CD4-positive, alpha-beta T cell treated with Interferon gamma for 1 hour (primary cell): ENCODE measurements at regions not wholly inside any gene's neighbourhood (a gene's known extent, or its start where the extent isn't known, plus 50 kb on each side); places are given as distances from the start of the nearest gene placed in this dataset.
"Not testable (repeated sequence)": the region's sequence is repeated elsewhere in the genome, so short reads cannot be mapped to it uniquely, and the experiment has no call there.

Source experiments
- DNase-seq: peaks from one replicate; pipeline ENCODE4 v3.0.0-alpha.2; 2020

- DNase-seq, result no peak
Measured at GRCh38 chr15:79609506-79609905, 177.4 kb downstream of the MINAR1 start.

DNA sequence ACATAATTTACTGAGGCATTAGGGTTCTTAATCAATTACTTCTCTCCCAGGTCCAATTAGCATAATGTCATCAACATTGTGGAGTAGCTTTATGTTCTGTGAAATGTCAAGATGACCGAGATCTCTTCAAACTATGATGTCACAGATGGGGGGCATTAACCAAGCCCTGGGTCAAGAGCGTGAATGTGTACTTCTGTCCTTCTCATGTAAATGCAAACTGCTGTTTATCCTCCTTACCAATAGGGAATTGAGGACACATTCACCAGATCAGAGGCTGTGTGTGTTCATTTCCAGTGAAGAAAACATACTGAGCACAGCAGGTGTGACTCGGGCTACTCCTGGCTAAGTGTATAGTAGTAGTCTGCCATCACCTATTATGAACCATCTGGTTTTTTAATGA, 177.9 kb downstream of the MINAR1 start:
- DNase-seq, result no peak

DNA sequence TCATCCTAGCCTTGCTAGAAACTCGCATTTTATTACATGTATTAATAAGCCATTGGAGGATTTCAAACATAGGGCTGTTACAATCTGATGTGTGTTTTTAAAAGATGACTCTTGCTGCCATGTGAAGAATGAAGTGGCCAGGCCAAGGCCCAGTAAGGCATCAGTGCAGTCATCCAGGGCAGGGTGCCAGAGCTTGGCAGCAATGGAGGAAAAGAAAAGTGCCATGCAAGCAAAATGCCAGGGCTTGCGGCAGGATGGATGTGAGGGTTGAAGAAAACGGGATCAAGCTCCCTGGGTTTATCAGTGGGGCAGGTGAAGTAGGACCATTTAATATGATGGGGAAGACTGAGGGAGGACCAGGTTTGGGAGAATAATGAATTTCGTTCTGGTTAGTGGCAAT, 183.6 kb downstream of the MINAR1 start:
- DNase-seq, result no peak

DNA sequence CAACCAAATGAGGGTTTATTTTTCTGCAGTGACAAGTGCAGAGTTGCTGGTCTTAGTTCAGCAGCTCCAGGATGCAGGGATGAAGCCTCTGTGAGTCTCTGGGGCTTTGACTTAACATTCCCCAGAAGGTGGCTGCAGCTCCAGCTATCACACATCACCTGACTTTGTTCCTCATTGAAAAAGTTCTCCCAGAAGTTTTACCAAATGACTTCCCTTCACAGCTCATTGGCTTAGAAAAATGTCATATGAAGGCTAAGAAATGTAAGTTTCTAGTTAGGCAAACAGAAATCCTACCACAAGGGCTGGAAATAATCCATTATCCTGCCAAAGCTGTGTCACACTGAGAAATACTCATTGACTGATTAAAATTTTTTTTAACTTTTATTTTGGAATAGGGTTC, 184.9 kb downstream of the MINAR1 start:
- no peak for DNase-seq

GRCh38 chr15:79620112-79620857, 188.1 kb downstream of the MINAR1 start:
- no peak for DNase-seq

- DNase-seq, result not testable (repeated sequence)
Measured at GRCh38 chr15:79621805-79622204, 189.7 kb downstream of the MINAR1 start.

DNA sequence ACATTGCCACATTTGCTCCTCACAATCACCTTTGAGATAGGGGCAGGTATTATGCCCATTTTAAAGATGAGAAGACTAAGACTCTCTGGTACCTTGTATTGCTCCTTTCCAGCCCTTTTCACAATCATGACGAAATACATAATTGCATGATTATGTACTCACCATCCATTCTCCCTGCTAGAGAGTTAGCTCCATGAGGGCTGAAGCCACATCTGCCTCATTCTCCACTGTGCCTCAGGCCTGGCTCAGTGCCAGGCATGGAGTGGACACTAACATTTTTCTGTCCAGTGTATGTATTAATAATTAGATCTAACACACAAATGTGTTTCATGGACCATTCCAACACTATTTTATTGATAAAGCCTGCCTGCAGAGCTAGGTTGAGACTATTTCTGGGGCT, 191.4 kb downstream of the MINAR1 start:
- DNase-seq, result no peak

GRCh38 chr15:79629687-79630086, 197.6 kb downstream of the MINAR1 start:
- DNase-seq, result no peak

- DNase-seq, result no peak
Measured at GRCh38 chr15:79632457-79632856, 200.3 kb downstream of the MINAR1 start.

- no peak for DNase-seq
Measured at GRCh38 chr15:79635149-79635771, 203.1 kb downstream of the MINAR1 start.

DNA sequence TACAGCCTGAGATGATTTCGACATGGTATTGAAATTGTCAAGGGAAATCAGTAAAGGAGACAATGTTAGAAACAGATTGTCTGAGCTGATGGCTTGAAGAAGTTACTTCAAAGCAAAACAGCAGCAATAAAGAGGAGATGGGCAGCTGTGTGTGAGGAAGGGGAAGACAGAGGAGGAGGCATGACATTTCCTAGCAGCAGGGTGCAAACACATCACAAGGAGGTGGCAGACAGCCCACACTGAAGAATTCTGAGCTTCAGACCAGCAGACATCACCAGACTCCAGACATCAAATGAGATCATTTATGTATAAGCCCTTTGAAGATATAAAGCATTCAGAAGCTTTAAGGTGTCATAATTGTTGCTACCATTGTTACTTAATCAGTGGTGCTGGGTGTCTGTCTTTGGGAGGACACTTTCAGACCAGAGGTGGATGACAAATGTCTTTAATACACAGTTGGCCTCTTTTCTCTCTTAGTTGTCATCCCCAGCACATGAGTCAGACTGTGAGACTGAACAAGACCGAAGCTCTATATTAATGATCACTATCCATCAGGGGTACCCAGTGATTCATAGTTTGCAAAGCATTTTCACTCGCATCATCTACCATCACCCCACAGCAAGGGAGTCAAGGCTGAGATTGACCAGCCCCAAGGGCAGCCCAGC, 203.9 kb downstream of the MINAR1 start:
- DNase-seq, result no peak

DNA sequence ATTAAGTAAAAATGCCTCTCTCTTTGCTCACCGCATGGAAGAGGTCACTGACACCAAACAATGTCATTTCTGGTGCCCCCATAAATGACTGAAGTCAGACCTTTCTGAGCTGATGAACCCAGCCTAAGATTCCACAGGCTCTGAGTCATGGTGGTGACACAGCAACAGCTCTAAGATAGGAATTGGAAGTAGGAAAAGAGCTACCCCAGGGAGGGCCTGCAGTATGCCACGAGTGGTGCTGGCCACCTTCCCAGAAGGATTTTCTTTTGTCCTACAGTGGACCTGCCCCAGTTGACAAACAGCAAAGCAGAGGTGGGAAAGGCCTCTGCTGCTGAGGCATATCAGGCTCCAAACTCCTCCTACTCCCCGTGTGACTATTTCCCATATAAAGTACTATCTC, 208.1 kb downstream of the MINAR1 start:
- no peak for DNase-seq

- no peak for DNase-seq
Measured at GRCh38 chr15:79641841-79642240, 209.7 kb downstream of the MINAR1 start.

- DNase-seq, result no peak
Measured at GRCh38 chr15:79643393-79643792, 211.3 kb downstream of the MINAR1 start.

GRCh38 chr15:79644091-79644490, 212.0 kb downstream of the MINAR1 start:
- no peak for DNase-seq

- not testable (repeated sequence) for DNase-seq
Measured at GRCh38 chr15:79652972-79653371, 220.8 kb downstream of the MINAR1 start.

DNA sequence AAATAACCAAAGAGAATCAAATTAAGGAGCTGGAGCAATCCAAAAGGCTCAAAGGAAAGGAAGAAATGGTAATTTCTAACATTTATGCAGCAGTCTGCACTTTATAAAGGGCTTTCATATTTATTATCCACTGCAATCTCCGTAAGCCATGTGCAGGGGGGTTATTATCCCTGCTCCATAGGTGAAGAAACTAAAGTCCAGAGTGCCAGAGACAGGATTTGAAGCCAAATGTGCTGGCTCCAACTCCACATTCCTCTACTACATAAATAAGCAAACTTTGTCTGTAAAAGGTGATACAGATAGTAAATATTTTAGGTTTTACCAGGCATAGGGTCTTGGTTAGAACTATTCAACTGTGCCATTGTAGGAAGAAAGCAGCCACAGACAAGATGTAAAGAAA, 221.4 kb downstream of the MINAR1 start:
- DNase-seq, result no peak

DNA sequence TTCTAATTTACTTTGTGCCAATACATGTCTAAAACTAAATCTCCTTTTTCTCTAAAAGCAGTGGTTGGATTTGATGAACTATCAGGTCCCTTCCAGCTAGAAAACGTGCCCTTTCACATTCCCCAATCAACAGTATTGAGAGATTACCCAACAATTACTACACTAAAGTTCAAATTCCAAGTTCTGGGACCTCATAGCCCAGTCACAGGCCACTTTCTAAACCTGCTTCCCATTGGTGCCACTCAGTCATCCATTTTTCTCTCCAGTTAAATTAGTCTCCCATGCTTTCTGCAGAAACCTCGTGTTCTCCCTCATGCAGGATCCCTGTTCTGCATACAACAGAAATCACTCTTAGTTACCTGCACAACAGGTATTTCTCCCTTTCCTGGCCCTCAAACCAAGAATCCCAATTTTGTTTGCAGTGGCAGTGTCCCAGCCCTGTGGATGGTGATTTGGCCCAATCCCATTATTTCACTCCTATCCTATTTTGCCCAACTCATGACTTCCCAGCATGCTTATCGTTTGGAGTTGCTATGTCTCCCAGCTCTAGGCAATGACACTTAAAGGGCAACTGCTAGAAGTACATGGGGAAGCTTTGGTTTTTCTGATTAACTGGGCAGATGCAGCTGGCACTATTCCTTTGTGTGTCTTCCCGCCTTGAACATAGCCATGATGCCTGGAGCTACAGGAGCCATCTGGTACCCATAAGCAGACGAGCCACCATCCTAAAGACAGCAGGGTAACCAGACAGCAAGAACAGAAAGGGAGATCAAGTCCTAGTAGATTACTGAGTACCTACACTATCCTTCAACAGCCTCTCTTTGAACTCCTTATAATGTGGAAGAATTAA, 224.2 kb downstream of the MINAR1 start:
- DNase-seq, result no peak

DNA sequence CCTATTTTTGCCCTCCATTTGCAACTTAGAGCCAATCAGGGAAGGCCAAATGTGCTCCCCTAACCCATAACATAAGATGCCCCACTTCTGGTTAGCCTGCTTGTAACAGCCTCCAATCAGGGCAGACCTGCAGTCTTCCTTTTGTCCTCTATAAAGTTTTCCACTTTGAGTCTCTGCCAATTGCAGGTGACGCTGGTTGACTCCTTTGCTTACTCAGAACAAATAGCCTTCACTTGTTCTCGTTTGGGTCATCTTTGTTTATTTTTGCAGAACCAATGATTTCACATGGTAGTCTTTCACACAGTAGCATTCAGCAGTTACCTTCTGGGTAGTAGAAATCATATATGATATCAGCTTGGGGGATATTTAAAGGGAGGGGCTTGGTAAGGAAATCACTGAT, 225.6 kb downstream of the MINAR1 start:
- DNase-seq, result no peak

GRCh38 chr15:79659691-79660090, 227.6 kb downstream of the MINAR1 start:
- no peak for DNase-seq

- DNase-seq, result no peak
Measured at GRCh38 chr15:79661411-79661810, 229.3 kb downstream of the MINAR1 start.

GRCh38 chr15:79673416-79674123, 223.2 kb downstream of the MTHFS start:
- no peak for DNase-seq

GRCh38 chr15:79674124-79674465, 222.7 kb downstream of the MTHFS start:
- no peak for DNase-seq
